Islet precursor cell (in vitro differentiated cells): ENCODE measurements at regions not wholly inside any gene's neighbourhood (a gene's known extent, or its start where the extent isn't known, plus 50 kb on each side); places are given as distances from the start of the nearest gene placed in this dataset.

Source experiments
- DNase-seq: peaks from one replicate; pipeline ENCODE4 v3.0.0-alpha.2; 2018

DNA sequence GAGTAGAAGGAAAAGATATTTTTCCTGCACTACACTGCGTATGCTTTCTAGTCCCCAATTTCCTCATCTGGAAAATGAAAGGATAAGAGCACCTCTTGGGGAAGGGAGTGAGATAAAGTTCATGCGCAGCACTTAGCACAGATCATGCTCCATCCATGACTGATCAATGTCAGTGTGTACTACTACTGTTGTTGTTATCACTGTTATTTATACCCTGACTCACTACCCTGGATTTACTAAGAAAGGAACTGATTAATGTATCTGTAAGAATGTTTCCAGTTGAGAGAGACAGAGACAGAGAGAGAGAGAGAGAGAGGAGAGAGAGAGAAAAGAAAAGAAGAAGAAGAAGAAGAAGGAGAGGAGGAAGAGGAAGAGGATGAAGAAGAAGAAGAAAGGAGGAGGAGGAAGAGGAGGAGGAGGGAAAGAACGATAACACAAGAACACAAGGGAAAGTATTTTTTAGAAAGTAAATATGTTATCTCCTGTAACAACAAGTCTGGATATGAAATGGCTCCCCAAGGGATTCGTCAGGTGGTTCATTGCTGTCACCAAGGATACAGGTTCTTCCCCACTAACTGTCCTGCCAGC, 212.2 kb upstream of the PROK2 start:
- no peak for DNase-seq

DNA sequence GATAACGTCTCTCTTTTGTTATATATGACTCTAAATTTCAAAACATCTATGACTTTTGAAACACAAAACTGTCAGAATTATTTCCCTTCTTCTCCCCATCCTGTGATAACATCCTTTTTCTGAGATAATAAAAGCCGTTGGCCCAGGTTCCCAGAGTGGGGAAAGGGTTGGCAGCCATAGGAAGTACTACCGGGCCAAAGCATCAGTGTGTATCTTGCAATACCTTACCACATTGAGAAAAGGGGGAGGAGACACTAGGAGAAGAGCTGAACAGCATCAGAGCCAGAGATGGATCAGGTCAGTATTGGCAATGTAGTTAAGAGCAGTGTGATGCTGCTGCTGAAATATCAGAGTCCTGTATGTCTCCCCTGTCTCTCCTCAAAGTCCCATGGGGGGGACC, 210.0 kb upstream of the PROK2 start:
- no peak for DNase-seq

GRCh38 chr3:71994203-71994602, 209.3 kb upstream of the PROK2 start:
- DNase-seq = no peak

GRCh38 chr3:71991681-71992080, 206.7 kb upstream of the PROK2 start:
- DNase-seq = no peak

- no peak for DNase-seq
Observed at GRCh38 chr3:71991046-71991445, 206.1 kb upstream of the PROK2 start.

- DNase-seq = no peak
Observed at GRCh38 chr3:71990545-71990944, 205.6 kb upstream of the PROK2 start.

GRCh38 chr3:71989165-71989564, 204.2 kb upstream of the PROK2 start:
- DNase-seq = no peak

- DNase-seq = peak; percentile 56
Observed at GRCh38 chr3:71987828-71988227, 202.9 kb upstream of the PROK2 start.

DNA sequence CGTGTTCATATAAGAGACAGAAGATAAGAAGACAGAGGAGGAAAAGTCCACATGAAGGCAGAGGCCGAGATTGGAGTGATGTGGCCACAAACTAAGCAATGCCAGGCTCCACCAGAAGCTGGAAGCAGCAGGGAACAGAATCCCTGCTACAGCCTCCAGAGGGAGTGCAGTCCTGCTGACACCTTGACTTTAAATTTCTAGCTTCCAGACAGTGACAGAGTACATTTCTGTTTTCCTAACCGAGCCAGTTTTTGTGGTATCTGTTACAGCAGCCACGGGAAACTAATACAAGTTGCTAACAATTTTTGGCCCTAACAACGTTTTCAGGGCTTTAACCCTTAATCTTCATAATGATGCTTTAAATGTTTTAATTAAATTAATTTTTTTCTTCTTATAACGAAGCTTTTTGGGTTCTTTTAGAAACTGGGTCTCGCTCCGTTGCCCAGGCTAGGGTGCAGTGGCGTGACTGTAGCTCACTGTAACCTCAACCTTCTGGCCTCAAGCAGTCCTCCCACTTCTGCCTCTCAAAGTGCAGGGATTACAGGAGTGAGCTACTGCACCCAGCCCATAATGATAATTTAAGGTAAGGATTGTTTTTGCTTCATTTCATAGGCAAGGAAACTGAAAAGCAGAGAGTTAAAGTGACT, 202.3 kb upstream of the PROK2 start:
- peak; percentile 68 for DNase-seq

- DNase-seq = no peak
Observed at GRCh38 chr3:71986606-71987005, 201.7 kb upstream of the PROK2 start.

GRCh38 chr3:71984843-71985613, 200.1 kb upstream of the PROK2 start:
- DNase-seq = no peak

DNA sequence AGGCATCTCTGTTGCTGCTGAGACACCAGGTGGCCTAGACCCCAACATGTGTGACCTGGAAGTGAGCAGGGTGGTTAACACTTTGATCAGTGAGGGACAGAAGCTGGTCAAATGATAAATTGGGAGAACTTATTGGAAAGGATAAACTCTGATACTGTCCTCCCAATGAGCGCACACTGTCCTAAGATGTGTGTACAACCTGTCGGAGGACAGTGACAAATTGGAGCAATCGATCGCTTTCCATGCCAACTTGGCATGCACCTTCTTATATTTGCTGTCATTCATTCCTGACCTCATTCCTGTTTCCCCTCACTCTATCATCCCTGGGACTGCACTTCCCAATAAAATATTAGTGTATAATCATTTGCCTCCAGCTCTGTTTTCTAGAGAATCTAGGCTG, 198.7 kb upstream of the PROK2 start:
- no peak for DNase-seq

- DNase-seq = peak; percentile 87
Observed at GRCh38 chr3:71982506-71983258, 197.7 kb upstream of the PROK2 start.

DNA sequence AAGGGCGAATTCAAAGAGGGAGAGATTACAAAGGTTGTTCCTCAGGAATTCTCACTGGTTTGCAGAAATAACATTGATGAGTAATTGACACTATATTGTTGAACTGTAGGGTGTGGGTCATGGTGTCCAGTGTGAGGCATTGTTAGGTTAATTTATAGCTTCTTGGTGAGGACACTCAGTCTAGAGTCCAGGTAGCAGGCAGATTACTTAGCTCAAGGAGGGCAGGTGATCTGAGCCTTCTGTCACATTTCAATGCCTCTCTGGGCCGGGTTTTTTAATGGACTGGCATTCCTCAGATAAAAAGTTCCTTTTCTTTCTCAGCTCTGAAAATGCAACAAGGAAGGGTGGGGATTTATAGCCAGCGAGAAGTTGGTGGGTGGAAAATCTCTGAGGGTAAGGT, 194.2 kb upstream of the PROK2 start:
- DNase-seq = no peak

GRCh38 chr3:71978150-71978721, 193.3 kb upstream of the PROK2 start:
- DNase-seq = peak; percentile 62

DNA sequence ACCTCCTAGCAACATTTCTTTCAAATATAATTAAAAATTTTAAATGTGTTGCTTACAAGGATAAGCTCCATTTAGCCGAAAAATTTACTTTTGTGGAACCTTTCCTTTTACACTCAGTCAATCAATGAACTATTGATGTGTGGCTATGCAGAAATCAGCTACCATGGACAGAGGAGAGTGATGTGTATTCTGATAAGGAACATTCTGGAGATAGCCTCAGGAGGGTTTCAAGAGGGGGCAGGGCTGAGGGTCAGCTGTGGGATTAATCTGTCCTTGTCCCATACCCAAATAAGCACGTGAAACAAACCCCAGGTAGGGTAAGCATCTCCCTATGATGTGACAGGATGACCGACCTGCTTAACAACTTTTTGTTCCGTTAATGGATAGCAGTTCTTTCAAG, 192.6 kb upstream of the PROK2 start:
- DNase-seq = peak; percentile 58

DNA sequence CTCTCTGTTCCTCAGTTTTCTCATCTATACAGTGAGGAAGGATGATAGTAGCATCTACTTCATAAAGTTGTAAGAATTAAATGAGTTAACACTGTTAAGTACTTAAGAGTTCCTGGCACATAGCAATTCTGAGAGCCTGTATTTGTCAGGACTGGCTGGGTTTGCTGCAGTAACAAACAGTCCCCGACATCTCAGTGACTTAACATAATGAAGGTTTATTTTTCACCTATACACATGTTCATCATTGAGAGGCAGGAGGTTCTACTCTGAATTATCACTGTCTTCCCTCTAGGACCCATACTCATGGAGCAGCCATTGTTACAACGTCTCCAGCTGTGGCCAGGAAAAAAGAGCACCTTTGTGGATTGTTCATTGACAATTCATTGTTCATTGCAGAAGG, 190.6 kb upstream of the PROK2 start:
- DNase-seq = no peak

DNA sequence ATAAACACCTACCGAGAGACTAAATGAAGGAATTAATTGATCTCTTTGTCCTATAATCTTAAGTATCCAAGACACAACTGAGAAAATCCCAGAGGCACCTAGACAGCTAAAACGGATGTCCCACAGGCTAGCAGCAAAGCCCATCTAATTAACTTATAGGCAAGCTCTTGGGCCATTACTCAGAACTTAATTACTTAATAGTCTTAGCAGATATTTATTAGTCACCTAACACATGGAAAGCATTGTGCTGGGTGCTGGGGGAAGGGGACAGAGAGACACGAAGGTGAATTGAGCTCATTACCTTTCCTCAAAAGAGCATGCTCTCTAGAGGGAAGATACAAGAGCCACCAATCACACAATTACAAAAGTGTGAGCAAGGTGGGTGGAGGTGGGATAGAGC, 189.8 kb upstream of the PROK2 start:
- no peak for DNase-seq

DNA sequence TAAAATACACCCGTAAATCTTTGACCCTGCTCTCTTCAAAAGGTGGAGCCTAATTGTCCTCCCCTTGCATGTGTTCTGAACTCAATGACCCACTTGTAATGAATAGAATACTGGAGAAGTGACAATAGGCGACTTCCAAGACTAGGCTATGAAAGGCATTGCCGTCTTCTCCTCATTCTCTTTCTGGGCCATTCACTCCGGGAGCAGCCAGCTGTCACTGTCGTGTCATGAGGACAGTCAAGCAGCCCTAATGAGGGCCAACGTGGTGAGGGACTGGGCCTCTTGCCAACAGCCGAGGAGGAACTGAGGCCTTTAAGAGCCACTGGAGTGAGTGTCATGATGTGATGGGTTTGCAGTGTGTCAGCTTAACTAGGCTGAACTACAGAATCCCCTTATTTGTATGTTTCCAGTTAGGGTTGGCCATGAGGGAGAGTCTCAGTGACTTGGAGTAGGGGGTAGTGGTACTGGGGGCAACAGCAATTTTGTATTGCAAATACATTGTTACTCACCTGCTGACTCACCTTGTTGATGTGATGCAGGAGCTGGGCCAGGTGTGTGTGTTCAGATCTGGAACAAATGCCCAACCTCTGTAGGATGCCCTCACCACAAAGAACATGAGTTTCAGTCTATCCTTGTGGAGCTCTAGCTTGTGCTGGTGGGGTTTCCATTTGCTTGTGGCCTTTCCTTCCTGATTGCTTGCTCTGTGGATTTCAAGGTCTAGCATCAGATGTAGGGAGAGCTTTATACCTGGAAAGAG, 188.5 kb upstream of the PROK2 start:
- no peak for DNase-seq

GRCh38 chr3:71972031-71972430, 187.1 kb upstream of the PROK2 start:
- DNase-seq = no peak

DNA sequence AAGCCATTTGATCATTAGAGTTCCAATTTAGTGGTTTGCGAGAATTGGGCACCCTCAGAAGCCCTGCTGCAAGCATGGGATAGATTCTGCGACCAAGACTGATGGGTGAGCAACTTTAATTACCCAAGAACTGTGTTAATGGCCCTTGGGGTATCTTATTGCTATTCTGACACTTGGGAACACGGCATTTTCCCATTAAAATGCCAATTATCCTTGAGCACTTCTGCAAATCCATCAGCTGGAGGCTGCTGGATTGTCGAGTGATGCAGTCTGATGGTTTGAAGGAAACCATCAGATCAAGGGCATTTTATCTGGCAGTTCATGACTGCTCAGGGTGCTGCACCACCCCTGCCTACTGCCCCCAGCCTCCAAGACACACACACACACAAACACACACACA, 183.6 kb upstream of the PROK2 start:
- no peak for DNase-seq

DNA sequence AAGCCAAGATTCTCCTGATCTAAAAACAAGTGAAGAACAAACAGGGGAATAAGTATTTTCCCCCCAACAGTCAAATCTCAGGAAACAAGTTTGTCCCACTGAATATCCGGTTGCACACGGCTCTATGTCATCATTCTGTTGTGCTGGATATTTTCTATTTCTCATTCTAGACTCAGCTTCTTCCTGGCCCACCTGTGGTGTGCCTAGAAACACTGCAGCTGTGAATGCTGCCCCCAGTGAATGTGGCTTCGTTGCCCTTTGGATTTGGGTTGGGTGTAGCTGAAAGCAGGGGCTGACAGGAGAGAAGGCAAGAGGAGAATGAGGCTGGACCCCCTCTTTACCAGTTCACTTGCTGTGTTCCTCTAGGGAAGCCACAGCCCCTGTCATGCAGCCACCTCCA, 181.2 kb upstream of the PROK2 start:
- no peak for DNase-seq

DNA sequence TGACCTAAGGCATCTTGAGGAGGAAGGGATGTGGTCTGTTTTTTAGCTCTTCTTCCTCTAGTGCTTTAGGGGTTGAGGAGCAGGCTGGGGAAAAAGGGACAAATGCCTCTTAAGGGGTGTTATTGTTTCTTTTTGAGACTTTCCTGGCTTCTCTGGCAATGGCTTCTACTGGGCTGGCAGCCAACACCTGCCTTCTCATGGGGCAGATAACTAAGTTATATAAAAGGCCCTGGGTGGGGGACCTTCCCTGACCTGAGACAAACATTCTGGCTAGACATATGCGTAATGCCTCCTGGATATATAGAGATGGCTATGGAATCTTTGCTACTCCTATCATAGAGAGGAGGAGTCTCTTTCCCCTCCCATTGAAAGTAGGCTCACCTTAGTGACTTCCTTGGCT, 179.2 kb upstream of the PROK2 start:
- no peak for DNase-seq
